Tibial artery (tissue), 4 donors: ENCODE measurements at regions not wholly inside any gene's neighbourhood (a gene's known extent, or its start where the extent isn't known, plus 50 kb on each side); places are given as distances from the start of the nearest gene placed in this dataset.

Experiments used
- DNase-seq, 2 donors: peaks; one replicate each; pipeline ENCODE4 v3.0.0-alpha.2; 2019
- H3K27ac ChIP-seq, 2 donors: fragments of 200-600 bp; sonication (generic) in 1 of 2; 1 replicate in 1 of 2; 2 replicates in 1 of 2; pipeline ENCODE4 v1.5.1; 2018 to 2019; ENCODE audit warnings: mild to moderate bottlenecking in 1 of 2
- H3K27me3 ChIP-seq, 2 donors: fragments of 200-600 bp; sonication (generic) in 1 of 2; one replicate each; pipeline versions ENCODE4 v1.5.1 to v1.6.0; 2016 to 2019
- H3K36me3 ChIP-seq, 3 donors: fragments of 200-600 bp; sonication (generic) in 2 of 3; one replicate each; pipeline ENCODE4 v1.5.1; 2016 to 2019; ENCODE audit warnings: mild to moderate bottlenecking in 2 of 3
- H3K4me1 ChIP-seq, 4 donors: fragments of 200-600 bp; sonication (generic) in 2 of 4; 1 replicate in 3 of 4; 2 replicates in 1 of 4; pipeline ENCODE4 v1.5.1; 2016 to 2019
- H3K4me3 ChIP-seq, 2 donors: fragments of 200-600 bp; sonication (generic) in 1 of 2; 1 replicate in 1 of 2; 2 replicates in 1 of 2; pipeline ENCODE4 v1.5.1; 2018 to 2019; ENCODE audit warnings: mild to moderate bottlenecking in 2 of 2
- H3K9me3 ChIP-seq, 3 donors: fragments of 200-600 bp; sonication (generic) in 1 of 3; one replicate each; pipeline ENCODE4 v1.5.1; 2016 to 2019
- CTCF ChIP-seq, 2 experiments: fragments of 200-600 bp in 1 of 2; fragments of 450-650 bp in 1 of 2; IDR thresholded peaks; one replicate each; pipeline ENCODE4 v1.5.1; 2017 to 2019; ENCODE audit warnings: antibody characterized with exemption in 2 of 2, mild to moderate bottlenecking in 1 of 2, moderate library complexity in 1 of 2
- intact Hi-C: fragments of 100-400 bp; cut with DNase I; formaldehyde crosslinking; loops from one replicate; pipeline ENCODE4 v1.15.0; 2023; ENCODE audit warnings: low total_unique reads

GRCh38 chr11:131025020-131025419, 108.7 kb upstream of the SNX19 start:
- DNase-seq = no peak
- no peaks in the 10 kb centered on the region for H3K27me3 ChIP-seq
- no peaks in the 10 kb centered on the region for H3K9me3 ChIP-seq
- H3K36me3 ChIP-seq = no peaks in the 10 kb centered on the region
- intact Hi-C loops = no loop called here
- H3K4me3 ChIP-seq = no peak overlapping the region
- H3K4me1 ChIP-seq = no peaks in the 10 kb centered on the region
- no peak for TF ChIP-seq CTCF (IDR thresholded peaks at IDR 0.05)
- H3K27ac ChIP-seq = no peak overlapping the region

DNA sequence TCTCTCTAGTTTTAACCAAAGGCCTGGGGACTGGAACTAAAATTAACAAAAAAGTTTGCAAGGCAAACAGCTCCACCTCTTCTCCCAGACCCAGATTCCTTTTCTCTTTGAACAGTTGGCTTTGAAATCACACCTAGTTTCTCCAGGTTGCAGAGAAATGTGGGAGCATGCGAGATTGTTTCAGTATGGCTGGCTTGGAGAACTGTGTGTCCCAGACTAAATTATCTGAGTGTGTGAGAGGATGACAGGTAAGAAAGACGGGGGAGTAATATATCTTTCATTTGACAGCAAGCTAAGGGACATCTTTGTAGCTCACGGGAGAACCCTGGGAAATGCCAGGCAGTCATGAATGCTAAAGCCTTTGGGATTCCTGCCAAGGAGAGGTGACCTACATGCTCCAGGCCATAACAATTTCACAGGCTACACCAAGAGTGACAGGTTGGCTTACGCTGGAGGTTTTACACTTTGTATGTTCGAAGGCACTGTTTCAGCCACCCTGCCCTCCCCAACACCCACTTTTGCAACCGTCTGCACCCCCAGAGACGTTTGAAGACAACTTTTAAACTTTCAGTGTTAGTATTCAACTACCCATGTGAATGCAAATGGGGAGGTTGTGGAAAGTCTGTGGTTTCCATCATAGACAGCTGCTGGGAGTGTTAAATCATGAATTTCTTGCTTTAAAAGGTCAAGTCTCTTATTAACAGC, 109.3 kb upstream of the SNX19 start:
- no peak overlapping the region for H3K27ac ChIP-seq
- no peaks in the 10 kb centered on the region for H3K36me3 ChIP-seq
- no peak overlapping the region for H3K4me3 ChIP-seq
- H3K4me1 ChIP-seq = no peaks in the 10 kb centered on the region
- no peak for TF ChIP-seq CTCF (IDR thresholded peaks at IDR 0.05)
- H3K27me3 ChIP-seq = no peaks in the 10 kb centered on the region
- no peak for DNase-seq
- no peaks in the 10 kb centered on the region for H3K9me3 ChIP-seq
- intact Hi-C loops = no loop called here

DNA sequence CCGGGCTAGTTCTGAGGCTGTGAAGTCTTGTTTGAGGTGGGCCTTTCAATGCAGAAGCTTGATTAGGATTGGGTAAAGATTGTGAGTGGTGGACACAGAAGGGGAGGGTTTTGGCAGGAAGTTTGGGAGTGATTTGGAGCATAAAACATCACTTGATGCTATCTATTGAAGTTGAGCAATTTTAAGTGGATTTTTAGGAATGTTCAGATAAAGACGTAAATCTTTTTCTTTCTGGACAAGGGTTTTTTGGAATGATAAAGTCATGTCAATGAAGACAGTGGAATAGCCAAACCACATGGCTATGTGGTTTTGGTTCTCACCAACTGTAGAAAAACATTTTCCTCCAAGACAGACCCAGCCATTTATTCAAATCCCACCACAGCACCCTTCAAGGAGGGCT, 111.2 kb upstream of the SNX19 start:
- Histone ChIP-seq H3K4me3 (no peak overlapping the region), H3K4me1 (no peaks in the 10 kb centered on the region), H3K9me3 (no peaks in the 10 kb centered on the region), H3K36me3 (no peaks in the 10 kb centered on the region), H3K27me3 (no peaks in the 10 kb centered on the region), H3K27ac (no peak overlapping the region)
- intact Hi-C loops = no loop called here
- TF ChIP-seq CTCF (IDR thresholded peaks at IDR 0.05) = no peak
- no peak for DNase-seq

DNA sequence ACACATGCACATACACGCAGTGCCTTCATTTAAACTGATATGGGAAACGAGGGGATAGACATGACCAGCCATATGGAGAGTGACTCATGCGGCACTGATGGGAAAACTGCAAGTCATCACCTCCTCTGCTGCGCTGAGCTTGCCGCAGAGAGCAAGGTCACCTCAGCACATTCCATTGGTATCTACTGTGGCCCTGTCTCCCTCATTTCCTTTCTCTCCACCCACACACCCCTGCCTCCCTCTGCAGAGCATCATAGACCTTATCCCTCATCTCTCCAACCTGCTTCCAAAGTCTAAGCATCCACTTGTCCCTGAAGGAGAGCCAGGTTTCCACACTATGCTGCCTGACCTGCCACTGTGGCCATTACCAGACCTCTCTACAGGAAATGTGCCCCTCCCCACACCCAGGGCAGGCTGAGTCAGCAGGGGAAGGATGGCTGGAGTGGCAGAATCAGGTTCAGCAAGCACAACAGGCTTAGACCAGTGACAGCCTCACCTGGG, 116.9 kb upstream of the SNX19 start:
- no peak overlapping the region for H3K27ac ChIP-seq
- no peak overlapping the region for H3K4me3 ChIP-seq
- no peaks in the 10 kb centered on the region for H3K9me3 ChIP-seq
- no peaks in the 10 kb centered on the region for H3K4me1 ChIP-seq
- TF ChIP-seq CTCF (IDR thresholded peaks at IDR 0.05) = no peak
- DNase-seq = no peak
- no peaks in the 10 kb centered on the region for H3K36me3 ChIP-seq
- intact Hi-C loops = no loop called here
- no peaks in the 10 kb centered on the region for H3K27me3 ChIP-seq

- H3K9me3 ChIP-seq = no peaks in the 10 kb centered on the region
- no peak for DNase-seq
- H3K4me1 ChIP-seq = no peaks in the 10 kb centered on the region
- intact Hi-C loops = no loop called here
- H3K36me3 ChIP-seq = no peaks in the 10 kb centered on the region
- no peak overlapping the region for H3K27ac ChIP-seq
- no peaks in the 10 kb centered on the region for H3K27me3 ChIP-seq
- TF ChIP-seq CTCF (IDR thresholded peaks at IDR 0.05) = no peak
- H3K4me3 ChIP-seq = no peak overlapping the region
Observed at GRCh38 chr11:131036514-131036913, 120.2 kb upstream of the SNX19 start.
